H9 (cell line): ENCODE measurements at regions not wholly inside any gene's neighbourhood (a gene's known extent, or its start where the extent isn't known, plus 50 kb on each side); places are given as distances from the start of the nearest gene placed in this dataset.
"Not testable (repeated sequence)": the region's sequence is repeated elsewhere in the genome, so short reads cannot be mapped to it uniquely, and the experiment has no call there.

Experiments
- DNase-seq: peaks from one replicate; pipeline ENCODE4 v3.0.0-alpha.2; 2017
- H2AFZ ChIP-seq: one replicate; pipeline ENCODE4 v1.6.1; 2013; ENCODE audit warnings: mild to moderate bottlenecking, low read length, control low read depth, moderate library complexity
- H2AK5ac ChIP-seq: 2 replicates; pipeline ENCODE4 v1.6.1; 2013; ENCODE audit warnings: low read length, control low read depth, mixed read lengths; ENCODE audit not compliant: insufficient read length
- H2BK120ac ChIP-seq: one replicate; pipeline ENCODE4 v1.6.1; 2013; ENCODE audit warnings: low read depth, mild to moderate bottlenecking, low read length, control low read depth, inconsistent platforms; ENCODE audit not compliant: poor library complexity, severe bottlenecking
- H2BK12ac ChIP-seq: 2 replicates; pipeline ENCODE4 v1.6.1; 2013; ENCODE audit warnings: low read length, control low read depth, mixed read lengths, low read depth; ENCODE audit not compliant: insufficient read length
- H2BK15ac ChIP-seq: 2 replicates; pipeline ENCODE4 v1.6.1; 2013; ENCODE audit warnings: low read depth, low read length, control low read depth
- H2BK20ac ChIP-seq: one replicate; pipeline ENCODE4 v1.6.1; 2013; ENCODE audit warnings: low read depth, mild to moderate bottlenecking, low read length, control low read depth, inconsistent platforms; ENCODE audit not compliant: poor library complexity, severe bottlenecking
- H2BK5ac ChIP-seq: 2 replicates; pipeline ENCODE4 v1.6.1; 2013; ENCODE audit warnings: low read length, control low read depth, mixed read lengths; ENCODE audit not compliant: insufficient read length
- H3K14ac ChIP-seq: 2 replicates; pipeline ENCODE4 v1.6.1; 2013; ENCODE audit warnings: low read length, control low read depth; ENCODE audit not compliant: insufficient read depth
- H3K18ac ChIP-seq: 2 replicates; pipeline ENCODE4 v1.6.1; 2013; ENCODE audit warnings: low read depth, mild to moderate bottlenecking, mixed read lengths, low read length, control low read depth; ENCODE audit not compliant: insufficient read length
- H3K23ac ChIP-seq: 2 replicates; pipeline ENCODE4 v1.6.1; 2013; ENCODE audit warnings: low read length, control low read depth, mixed read lengths, low read depth; ENCODE audit not compliant: insufficient read length
- H3K23me2 ChIP-seq: 2 replicates; pipeline ENCODE4 v1.6.1; 2013; ENCODE audit warnings: low read depth, mild to moderate bottlenecking, mixed read lengths, low read length, control low read depth; ENCODE audit not compliant: insufficient read length, poor library complexity, severe bottlenecking
- H3K27ac ChIP-seq: 2 replicates; pipeline ENCODE4 v1.5.1; 2013; ENCODE audit warnings: low read length, control low read depth, mixed read lengths, low read depth; ENCODE audit not compliant: insufficient read length
- H3K27me3 ChIP-seq: 2 replicates; pipeline ENCODE4 v1.6.1; 2013; ENCODE audit warnings: low read length, control low read depth, inconsistent platforms; ENCODE audit not compliant: insufficient read depth
- H3K4ac ChIP-seq: 2 replicates; pipeline ENCODE4 v1.6.1; 2013; ENCODE audit warnings: low read depth, mild to moderate bottlenecking, control low read depth, inconsistent platforms, low read length, moderate library complexity
- H3K4me1 ChIP-seq: 2 replicates; pipeline ENCODE4 v1.6.1; 2013; ENCODE audit warnings: low read length, control low read depth, inconsistent platforms; ENCODE audit not compliant: insufficient read depth
- H3K4me2 ChIP-seq: 2 replicates; pipeline ENCODE4 v1.6.1; 2013; ENCODE audit warnings: low read length, control low read depth, mixed read lengths; ENCODE audit not compliant: insufficient read length, insufficient read depth
- H3K56ac ChIP-seq: 2 replicates; pipeline ENCODE4 v1.6.1; 2013; ENCODE audit warnings: low read depth, mild to moderate bottlenecking, mixed read lengths, low read length, control low read depth; ENCODE audit not compliant: insufficient read length
- H3K79me1 ChIP-seq: 2 replicates; pipeline ENCODE4 v1.6.1; 2013; ENCODE audit warnings: low read depth, mild to moderate bottlenecking, moderate library complexity, low read length, control low read depth, inconsistent platforms; ENCODE audit not compliant: insufficient read depth, poor library complexity, severe bottlenecking
- H3K79me2 ChIP-seq: 2 replicates; pipeline ENCODE4 v1.6.1; 2013; ENCODE audit warnings: low read length, control low read depth, inconsistent platforms; ENCODE audit not compliant: insufficient read depth
- H3K9ac ChIP-seq: 2 replicates; pipeline ENCODE4 v1.6.1; 2013; ENCODE audit warnings: low read length, control low read depth, mixed read lengths; ENCODE audit not compliant: insufficient read length; ENCODE audit errors: extremely low read depth
- H3K9me3 ChIP-seq: one replicate; pipeline ENCODE4 v1.6.1; 2013; ENCODE audit warnings: low read depth, low read length, inconsistent platforms; ENCODE audit not compliant: control insufficient read depth
- H3T11ph ChIP-seq: one replicate; pipeline ENCODE4 v1.6.1; 2013; ENCODE audit warnings: mild to moderate bottlenecking, low read length, control low read depth, inconsistent platforms
- H4K20me1 ChIP-seq: one replicate; pipeline ENCODE4 v1.6.1; 2013; ENCODE audit not compliant: control insufficient read depth, insufficient read length, insufficient read depth
- H4K5ac ChIP-seq: 2 replicates; pipeline ENCODE4 v1.6.1; 2013; ENCODE audit warnings: low read depth, mild to moderate bottlenecking, mixed read lengths, low read length, control low read depth; ENCODE audit not compliant: insufficient read length
- H4K8ac ChIP-seq: replicated peaks from 2 replicates; pipeline ENCODE4 v1.6.1; 2013; ENCODE audit warnings: low read length, control low read depth, mixed read lengths, low read depth; ENCODE audit not compliant: insufficient read length
- H4K91ac ChIP-seq: 2 replicates; pipeline ENCODE4 v1.6.1; 2013; ENCODE audit warnings: low read depth, mild to moderate bottlenecking, moderate library complexity, mixed read lengths, low read length, control low read depth; ENCODE audit not compliant: insufficient read length
- H3K27ac Mint-ChIP-seq, 3 experiments: 2 replicates in 2 of 3; 3 replicates in 1 of 3; pipeline ENCODE4 v1.8.0; 2020 to 2021; ENCODE audit warnings: mixed read lengths in 3 of 3, mild to moderate bottlenecking in 1 of 3, moderate library complexity in 1 of 3
- H3K27me3 Mint-ChIP-seq: 2 replicates; pipeline ENCODE4 v1.8.0; 2021; ENCODE audit warnings: low read depth, mild to moderate bottlenecking, moderate library complexity, mixed read lengths
- H3K36me3 Mint-ChIP-seq, 3 experiments: 2 replicates in 2 of 3; 3 replicates in 1 of 3; pipeline ENCODE4 v1.8.0; 2020 to 2021; ENCODE audit warnings: low read depth in 3 of 3, mixed read lengths in 3 of 3; ENCODE audit not compliant: insufficient read depth in 1 of 3
- H3K4me1 Mint-ChIP-seq, 2 experiments: 2 replicates each; pipeline ENCODE4 v1.8.0; 2020; ENCODE audit warnings: mixed read lengths in 2 of 2
- H3K4me3 Mint-ChIP-seq, 2 experiments: 2 replicates in 1 of 2; 3 replicates in 1 of 2; pipeline ENCODE4 v1.8.0; 2020 to 2021; ENCODE audit warnings: mild to moderate bottlenecking in 2 of 2, mixed read lengths in 2 of 2, moderate library complexity in 1 of 2
- H3K9me3 Mint-ChIP-seq, 2 experiments: 2 replicates in 1 of 2; 3 replicates in 1 of 2; pipeline ENCODE4 v1.8.0; 2020; ENCODE audit warnings: mild to moderate bottlenecking in 2 of 2, mixed read lengths in 2 of 2, moderate library complexity in 1 of 2
- WGBS: extraction: QIAGEN DNeasy Blood & Tissue Kit; methylation state at CpG from one replicate; pipeline ENCODE4 v1.1.7; 2013; ENCODE audit warnings: missing lambda C conversion rate, low lambda C conversion rate, mixed read lengths; ENCODE audit not compliant: insufficient read length; ENCODE audit errors: extremely low coverage; 5-methylcytosine and 5-hydroxymethylcytosine counted together

DNA sequence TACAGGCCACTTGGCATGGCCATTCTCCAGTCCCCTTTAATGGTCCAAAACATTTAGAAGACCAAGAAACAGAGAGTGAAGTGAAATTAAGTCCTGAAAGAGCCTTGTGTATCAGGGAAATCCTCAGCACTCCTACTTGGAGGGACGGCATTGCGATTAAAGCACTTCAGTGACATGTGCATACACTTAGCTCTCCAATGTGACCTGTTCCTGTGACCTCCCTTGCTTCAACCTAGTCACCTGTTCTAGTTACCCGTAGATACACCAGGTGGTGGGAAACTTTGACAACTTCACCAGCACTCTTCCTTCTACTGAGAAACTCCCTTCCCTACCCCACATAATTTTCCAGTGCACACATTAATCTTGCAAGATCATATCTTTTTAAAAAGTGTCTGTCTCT is 785.3 kb downstream of the TTLL7 start:
- H3K79me2 ChIP-seq, H3K4me3 Mint-ChIP-seq, H3K23me2 ChIP-seq, H3K9me3 ChIP-seq, H3K4ac ChIP-seq, H2BK12ac ChIP-seq, H2BK5ac ChIP-seq, H3K56ac ChIP-seq, H3K9ac ChIP-seq, H4K8ac ChIP-seq, H2BK20ac ChIP-seq, H2BK120ac ChIP-seq, H4K5ac ChIP-seq, H3K4me1 ChIP-seq, H3K27ac Mint-ChIP-seq, H3K23ac ChIP-seq, H3K79me1 ChIP-seq, H3K18ac ChIP-seq, H2BK15ac ChIP-seq, H2AK5ac ChIP-seq, H3K36me3 Mint-ChIP-seq, H3K14ac ChIP-seq, H3K9me3 Mint-ChIP-seq, H3K27me3 ChIP-seq, H4K20me1 ChIP-seq, H3T11ph ChIP-seq, H3K4me2 ChIP-seq, DNase-seq, H2AFZ ChIP-seq, H3K27me3 Mint-ChIP-seq, H4K91ac ChIP-seq, H3K27ac ChIP-seq: not testable (repeated sequence)
- WGBS: no CpG with 5 or more reads among the region's 3 CpGs
- peaks cover 25 to 26% of the 10 kb centered on the region in 2 experiments for H3K4me1 Mint-ChIP-seq

DNA sequence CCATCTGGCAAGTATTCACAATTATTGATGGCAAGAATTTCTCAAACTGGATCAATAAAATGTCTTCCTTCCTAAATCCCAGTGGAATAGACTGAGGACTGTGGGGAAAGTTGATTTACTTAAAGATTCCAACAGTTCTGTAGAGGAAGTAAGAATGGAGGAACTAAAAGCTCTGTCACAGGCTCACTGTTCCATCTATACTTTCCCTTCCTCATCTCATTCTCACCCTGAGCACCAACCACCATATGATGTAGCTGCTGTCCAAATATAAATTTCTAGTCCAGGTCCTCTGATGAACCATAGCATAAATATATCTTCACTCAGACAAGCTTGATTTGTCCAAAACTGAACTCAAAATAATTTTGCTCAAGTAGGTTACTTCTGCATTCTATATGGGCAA is 786.9 kb downstream of the TTLL7 start:
- H3K4me1 Mint-ChIP-seq: peaks cover 24 to 26% of the 10 kb centered on the region in 2 experiments
- H3K36me3 Mint-ChIP-seq, H4K5ac ChIP-seq: not testable (repeated sequence)

More for the DNA sequence above, 786.9 kb downstream of the TTLL7 start:
- not testable (repeated sequence) for H2BK20ac ChIP-seq, H3K18ac ChIP-seq, H3K9ac ChIP-seq, H3K4me2 ChIP-seq, H3K23ac ChIP-seq, H2BK15ac ChIP-seq, H4K20me1 ChIP-seq, H3K79me1 ChIP-seq, H3K79me2 ChIP-seq, H2BK12ac ChIP-seq, H3K27me3 Mint-ChIP-seq, H3K14ac ChIP-seq, H2BK120ac ChIP-seq, DNase-seq, H3K4me1 ChIP-seq, H3T11ph ChIP-seq, H3K27me3 ChIP-seq, H3K27ac ChIP-seq, H3K9me3 ChIP-seq, H3K56ac ChIP-seq, H3K4me3 Mint-ChIP-seq, H3K9me3 Mint-ChIP-seq, H3K23me2 ChIP-seq, H4K91ac ChIP-seq, H2AFZ ChIP-seq, H2AK5ac ChIP-seq, H3K4ac ChIP-seq, H2BK5ac ChIP-seq, H4K8ac ChIP-seq, H3K27ac Mint-ChIP-seq
